ENCODE measurements at regions not wholly inside any gene's neighbourhood (a gene's known extent, or its start where the extent isn't known, plus 50 kb on each side); places are given as distances from the start of the nearest gene placed in this dataset.

DNA sequence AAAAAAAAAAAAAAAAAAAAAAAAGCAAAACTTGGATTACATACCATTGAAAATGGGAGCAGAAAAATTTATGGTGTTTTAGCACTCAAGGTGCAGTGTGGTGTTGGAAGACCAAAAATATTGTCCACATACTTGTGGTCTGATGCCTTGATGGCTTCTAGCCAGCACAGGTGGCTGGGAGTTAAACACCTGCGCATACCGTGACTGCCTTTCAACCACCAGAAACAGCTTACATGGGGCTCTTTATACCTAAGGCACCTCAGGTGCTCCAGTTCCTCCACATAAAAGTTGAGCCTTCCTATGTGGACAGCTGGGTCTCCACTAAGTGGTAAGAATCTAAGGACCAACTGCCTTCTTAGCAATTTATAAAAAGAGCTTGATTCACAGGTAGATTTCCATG lies 802.6 kb upstream of the CELF4 start:
- no peak for DNase-seq

GRCh38 chr18:38367473-38367872 lies 801.9 kb upstream of the CELF4 start:
- no peak for DNase-seq

DNA sequence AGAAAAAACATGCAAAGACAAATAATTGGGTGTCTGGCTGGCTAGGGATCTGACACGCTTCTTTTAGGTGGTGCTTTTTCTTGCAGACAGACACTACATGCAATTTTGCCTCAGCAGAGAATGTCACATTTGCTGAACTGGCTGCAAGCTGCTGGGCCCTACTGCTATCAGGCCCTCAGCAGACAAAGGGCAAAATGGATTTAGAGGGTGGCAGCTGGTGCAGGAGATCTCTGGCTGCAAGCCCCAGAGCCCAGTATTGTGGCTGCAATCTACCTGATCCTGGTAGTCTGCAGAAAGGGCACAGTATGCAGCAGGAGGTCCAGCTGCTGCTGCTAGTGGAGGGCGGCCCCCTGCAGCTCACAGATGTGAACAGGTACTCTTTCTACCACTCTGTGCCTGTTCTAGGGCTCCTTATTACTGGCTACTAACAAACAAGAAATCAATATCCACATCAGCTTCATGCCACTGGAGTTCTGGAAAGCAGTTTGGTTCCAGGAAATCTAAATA lies 796.7 kb upstream of the CELF4 start:
- DNase-seq = no peak

GRCh38 chr18:38358805-38359657 lies 793.4 kb upstream of the CELF4 start:
- DNase-seq = no peak

DNA sequence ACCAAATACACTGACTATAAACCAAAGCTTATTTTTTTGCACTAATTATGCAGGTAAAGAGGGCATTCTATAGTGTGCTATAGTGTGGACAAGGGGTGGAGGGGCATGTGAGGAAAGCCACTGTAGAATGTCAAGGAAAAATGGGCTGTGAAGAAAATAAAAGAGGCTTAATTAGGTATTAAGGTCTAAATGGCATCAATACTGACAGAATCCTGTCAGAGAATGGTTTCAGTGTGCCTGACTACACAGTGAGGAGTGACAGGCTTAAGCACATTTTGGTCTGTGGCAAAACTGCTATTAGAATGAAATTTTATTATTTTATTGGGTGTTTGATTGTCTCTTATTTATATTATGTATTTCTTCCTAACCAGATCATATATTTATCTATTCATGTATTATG lies 787.6 kb upstream of the CELF4 start:
- no peak for DNase-seq

DNA sequence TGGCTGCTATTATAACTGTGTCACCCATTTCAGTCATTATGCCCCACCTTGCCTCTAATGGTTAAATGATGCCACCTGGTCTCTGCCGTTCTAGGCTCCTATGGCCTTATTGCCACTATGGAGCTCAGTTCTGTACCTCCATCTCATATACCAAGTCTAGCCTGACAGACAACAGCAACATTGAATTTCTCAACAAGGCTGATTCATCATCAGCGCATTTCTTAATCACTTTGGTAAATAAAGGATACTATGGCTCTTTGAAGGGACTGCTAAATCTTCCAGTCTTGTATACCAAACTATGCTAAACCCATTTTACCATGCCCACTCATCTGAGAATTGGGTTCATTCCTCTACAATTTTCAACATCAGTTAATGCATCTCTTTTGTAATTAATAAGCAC lies 784.5 kb upstream of the CELF4 start:
- no peak for DNase-seq

DNA sequence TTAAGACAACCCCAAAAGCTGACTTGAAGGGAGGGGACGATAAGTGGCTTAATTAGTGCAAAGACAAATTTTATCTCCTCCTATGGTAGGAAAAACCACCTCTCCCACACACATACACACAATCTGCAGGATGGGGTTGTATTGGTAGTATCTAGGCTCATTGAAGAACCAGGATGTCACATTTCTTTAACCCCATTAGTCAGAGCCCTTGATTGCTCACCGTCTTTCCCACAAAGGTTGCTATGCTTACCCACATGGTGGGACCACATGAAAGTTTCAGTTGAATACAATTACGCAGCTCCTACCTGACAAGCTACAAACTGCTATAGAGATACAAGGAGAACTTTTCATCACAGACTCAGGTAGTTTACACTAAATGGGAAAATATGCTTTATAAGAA lies 765.0 kb upstream of the CELF4 start:
- DNase-seq = peak; percentile 4

DNA sequence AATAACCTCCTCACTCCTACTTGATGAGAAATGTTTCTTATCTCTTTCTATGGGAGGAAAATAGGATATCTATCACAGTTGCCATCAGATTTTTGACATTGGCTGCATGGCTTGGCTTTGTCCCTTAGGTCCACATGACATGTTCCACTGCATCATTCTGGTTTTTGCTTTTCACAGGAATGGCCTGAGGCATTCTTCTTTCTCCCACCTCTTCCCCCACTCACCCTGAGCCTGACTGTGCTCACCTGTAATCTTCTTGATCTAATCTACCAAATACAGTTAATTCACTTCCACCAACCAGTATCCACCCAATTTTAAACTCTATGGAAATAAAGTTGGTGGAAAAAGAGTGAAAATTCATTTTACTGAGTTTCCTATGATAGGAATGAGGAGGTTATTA lies 763.5 kb upstream of the CELF4 start:
- DNase-seq = no peak

- no peak for DNase-seq
Measured at GRCh38 chr18:38322206-38322605, 756.6 kb upstream of the CELF4 start.

GRCh38 chr18:38321262-38321661 lies 755.7 kb upstream of the CELF4 start:
- no peak for DNase-seq

- no peak for DNase-seq
Measured at GRCh38 chr18:38318416-38318815, 752.8 kb upstream of the CELF4 start.

DNA sequence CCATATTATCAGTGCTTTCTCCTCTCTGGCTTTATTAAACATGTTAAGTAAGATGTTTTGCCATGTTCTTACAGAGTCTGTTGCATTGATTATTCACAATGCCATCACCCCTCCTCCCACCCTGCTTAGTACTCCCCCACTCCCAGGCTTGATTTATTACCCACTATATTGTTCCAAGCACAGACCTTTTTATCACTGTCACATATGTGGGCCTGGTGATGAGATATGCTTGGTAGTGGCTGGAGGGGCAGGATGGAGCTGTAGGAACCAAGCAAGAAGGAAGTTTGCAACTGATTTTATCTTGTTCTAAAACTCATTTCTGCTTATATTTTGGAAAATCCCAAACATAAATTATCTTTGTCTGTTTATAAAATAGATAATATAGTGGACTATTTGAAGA lies 748.2 kb upstream of the CELF4 start:
- DNase-seq = no peak

GRCh38 chr18:38312532-38312931 lies 746.9 kb upstream of the CELF4 start:
- no peak for DNase-seq

- no peak for DNase-seq
Measured at GRCh38 chr18:38310936-38311335, 745.3 kb upstream of the CELF4 start.

DNA sequence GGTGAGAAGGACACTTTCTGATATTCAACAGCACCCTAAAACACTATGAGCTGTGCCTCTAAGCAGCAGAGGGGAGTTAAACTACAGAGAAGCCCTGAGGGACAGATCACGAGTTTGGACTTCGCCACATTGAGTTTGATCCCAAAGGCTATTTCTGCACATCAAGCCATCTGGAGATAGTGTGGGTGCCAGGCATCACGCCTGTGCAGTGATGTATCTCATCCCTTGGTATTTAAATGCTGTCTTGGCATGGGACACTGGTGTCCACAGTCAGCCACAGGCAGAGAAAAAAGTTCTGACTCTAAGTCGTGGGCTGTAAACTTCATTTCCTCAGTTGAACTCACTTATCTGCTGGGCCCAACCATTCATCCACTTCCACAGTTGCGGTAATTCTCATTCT lies 742.3 kb upstream of the CELF4 start:
- no peak for DNase-seq

DNA sequence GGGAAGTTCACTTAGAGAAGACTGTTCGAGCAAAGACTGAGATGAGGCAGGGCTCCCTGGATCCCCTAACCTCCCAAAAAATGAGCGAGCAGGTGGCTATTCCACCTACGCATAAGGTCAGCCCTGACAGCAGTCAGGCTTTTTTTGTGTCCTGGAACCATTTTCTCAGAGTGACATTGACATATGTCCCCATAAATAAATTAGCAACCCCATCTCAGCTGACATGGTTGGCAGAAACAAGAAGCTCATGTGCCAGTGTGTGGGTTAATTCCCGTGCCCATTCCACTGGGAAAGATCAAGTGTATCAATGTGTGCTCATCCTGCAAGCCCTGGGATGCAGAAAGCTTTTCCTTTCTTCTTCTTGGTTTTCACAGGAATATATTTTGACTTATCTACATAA lies 740.4 kb upstream of the CELF4 start:
- no peak for DNase-seq

- DNase-seq = no peak
Measured at GRCh38 chr18:38301621-38302020, 736.0 kb upstream of the CELF4 start.

GRCh38 chr18:38297910-38298309 lies 732.3 kb upstream of the CELF4 start:
- DNase-seq = no peak

- DNase-seq = no peak
Measured at GRCh38 chr18:38290229-38290628, 724.6 kb upstream of the CELF4 start.

GRCh38 chr18:38284972-38285371 lies 719.4 kb upstream of the CELF4 start:
- DNase-seq = no peak

GRCh38 chr18:38263066-38263465 lies 697.5 kb upstream of the CELF4 start:
- DNase-seq = no peak

DNA sequence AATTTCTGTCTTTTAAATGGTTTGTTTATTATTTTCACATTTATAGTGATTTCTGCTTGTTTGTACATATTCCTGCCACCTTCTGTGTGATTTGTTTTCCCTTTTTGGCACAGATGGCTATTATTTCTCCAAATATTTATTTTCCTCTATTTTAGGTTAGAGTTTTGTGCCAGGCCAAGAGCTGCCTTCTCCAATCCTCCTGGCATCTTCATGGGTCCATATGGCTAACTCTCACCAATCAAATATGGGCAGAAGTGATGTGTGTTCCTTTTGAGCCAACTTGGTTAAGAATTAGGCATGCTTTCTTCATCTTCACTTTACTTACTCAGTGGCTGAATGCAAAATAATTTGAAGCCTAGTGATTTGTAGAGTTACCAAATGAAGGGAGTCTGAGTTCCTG lies 697.1 kb upstream of the CELF4 start:
- DNase-seq = no peak

GRCh38 chr18:38257661-38258060 lies 692.1 kb upstream of the CELF4 start:
- DNase-seq = no peak

DNA sequence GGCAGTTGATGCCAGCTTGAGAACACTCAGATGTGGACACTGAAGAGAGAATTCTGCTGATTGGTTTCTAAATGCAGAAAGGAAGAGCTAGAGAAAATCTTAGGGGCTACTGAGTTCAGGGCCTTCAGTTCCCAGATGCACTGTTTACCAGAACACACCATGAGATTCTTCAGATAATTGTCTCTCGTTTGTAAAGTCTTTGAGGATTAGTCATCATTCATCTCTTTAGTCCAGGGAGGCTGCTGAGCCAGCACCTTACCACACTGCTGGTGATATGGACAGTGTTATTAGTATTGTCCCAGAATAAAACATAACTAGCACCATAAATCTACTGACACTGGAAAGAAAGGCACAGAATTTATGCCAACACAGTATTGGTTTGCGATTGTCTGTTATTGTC lies 690.8 kb upstream of the CELF4 start:
- DNase-seq = no peak

DNA sequence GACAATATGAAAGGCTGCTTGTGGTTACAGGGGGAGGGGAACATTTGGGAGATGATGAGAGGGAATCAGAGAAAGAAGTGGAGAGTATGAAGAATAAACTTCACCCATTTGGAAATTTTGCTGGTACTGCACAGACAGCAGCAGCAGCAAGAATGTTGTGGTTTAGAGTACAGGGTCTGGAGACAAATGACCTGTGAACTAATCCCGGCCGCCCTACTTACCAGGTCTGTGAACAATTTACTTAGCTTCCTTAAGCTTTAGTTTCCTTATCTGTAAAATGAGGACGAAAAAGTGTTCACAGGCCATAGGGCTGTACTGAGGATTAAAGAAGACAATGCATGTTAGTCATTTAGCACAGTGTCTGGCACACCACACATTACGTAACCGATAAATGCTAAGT lies 685.4 kb upstream of the CELF4 start:
- no peak for DNase-seq

Data from stimulated activated CD4-positive, alpha-beta T cell treated with anti-CD3 and anti-CD28 coated beads, Interleukin-1b, Interleukin-23, amount 100 ng/mL, for 48 hours (primary cell).